Coronary artery (tissue), 2 donors: ENCODE measurements at regions not wholly inside any gene's neighbourhood (a gene's known extent, or its start where the extent isn't known, plus 50 kb on each side); places are given as distances from the start of the nearest gene placed in this dataset.

Experiments
- DNase-seq: peaks from one replicate; pipeline ENCODE4 v3.0.0-alpha.2; 2017; ENCODE audit warnings: low spot score
- H3K27ac ChIP-seq, 2 donors: fragments of 200-600 bp; sonication (generic); one replicate each; pipeline ENCODE4 v1.5.1; 2016 to 2019
- H3K4me3 ChIP-seq: fragments of 200-600 bp; sonication (generic); 2 replicates; pipeline ENCODE4 v1.5.1; 2016; ENCODE audit warnings: mild to moderate bottlenecking, moderate library complexity
- CTCF ChIP-seq: fragments of 200-600 bp; sonication (generic); IDR thresholded peaks from one replicate; pipeline ENCODE4 v1.5.1; 2019; ENCODE audit warnings: antibody characterized with exemption

- DNase-seq, result no peak
- Histone ChIP-seq H3K27ac (peak overlapping the region in 1 of 2 donors; percentile 77), H3K4me3 (no peak overlapping the region)
- TF ChIP-seq CTCF, result no peak
These were observed 78.3 kb upstream of the SLC4A4 start for GRCh38 chr4:71260544-71260943.

- DNase-seq, result no peak
- Histone ChIP-seq H3K27ac (peak overlapping the region in 1 of 2 donors; percentile 77), H3K4me3 (no peak overlapping the region)
- no peak for TF ChIP-seq CTCF
These were observed 77.8 kb upstream of the SLC4A4 start for GRCh38 chr4:71261001-71261400.

- no peak for TF ChIP-seq CTCF
- Histone ChIP-seq H3K4me3 (no peak overlapping the region), H3K27ac (peak overlapping the region; percentile 11 to 77)
- DNase-seq, result no peak
These were observed 77.1 kb upstream of the SLC4A4 start for GRCh38 chr4:71261633-71262121.

GRCh38 chr4:71262161-71262560 lies 76.7 kb upstream of the SLC4A4 start:
- Histone ChIP-seq H3K27ac (peak overlapping the region; percentile 11 to 77), H3K4me3 (no peak overlapping the region)
- no peak for TF ChIP-seq CTCF
- no peak for DNase-seq

- no peak for TF ChIP-seq CTCF
- Histone ChIP-seq H3K27ac (no peak overlapping the region), H3K4me3 (no peak overlapping the region)
- DNase-seq, result no peak
These were observed 72.6 kb upstream of the SLC4A4 start for GRCh38 chr4:71266090-71266794.

- H3K4me3 ChIP-seq, result no peak overlapping the region
- TF ChIP-seq CTCF, result no peak
- H3K27ac ChIP-seq, result no peak overlapping the region
- DNase-seq, result no peak
These were observed 71.6 kb upstream of the SLC4A4 start for GRCh38 chr4:71267244-71267643.

GRCh38 chr4:71268166-71268565 lies 70.7 kb upstream of the SLC4A4 start:
- no peak for DNase-seq
- TF ChIP-seq CTCF, result no peak
- no peak overlapping the region for H3K4me3 ChIP-seq
- H3K27ac ChIP-seq, result no peak overlapping the region
